Activated T-cell treated with anti-CD3 and anti-CD28 coated beads, Interleukin-2, amount 50 U/mL, for 4 hours (primary cell): ENCODE measurements at regions not wholly inside any gene's neighbourhood (a gene's known extent, or its start where the extent isn't known, plus 50 kb on each side); places are given as distances from the start of the nearest gene placed in this dataset.
"Not testable (repeated sequence)": the region's sequence is repeated elsewhere in the genome, so short reads cannot be mapped to it uniquely, and the experiment has no call there.

Experiments
- ATAC-seq, 2 donors: fragments of 200-7000 bp; cut with Tn5 transposase; one replicate each; pipeline ENCODE4 v1.10.0; 2021
- DNase-seq: peaks from one replicate; pipeline ENCODE4 v3.0.0-alpha.2; 2020
- H3K27me3 Mint-ChIP-seq: one replicate; pipeline ENCODE4 v1.8.0; 2021; ENCODE audit warnings: low read depth, mixed read lengths
- H3K36me3 Mint-ChIP-seq: one replicate; pipeline ENCODE4 v1.8.0; 2022; ENCODE audit warnings: mixed read lengths; ENCODE audit not compliant: insufficient read depth
- H3K4me1 Mint-ChIP-seq: one replicate; pipeline ENCODE4 v1.8.0; 2021; ENCODE audit warnings: low read depth, mixed read lengths
- H3K4me3 Mint-ChIP-seq: one replicate; pipeline ENCODE4 v1.8.0; 2021; ENCODE audit warnings: mild to moderate bottlenecking, moderate library complexity, mixed read lengths
- H3K9me3 Mint-ChIP-seq: one replicate; pipeline ENCODE4 v1.8.0; 2021; ENCODE audit warnings: mixed read lengths

- Mint-ChIP-seq H3K4me3 (no peak overlapping the region), H3K4me1 (no peaks in the 10 kb centered on the region), H3K9me3 (no peaks in the 10 kb centered on the region), H3K27me3 (no peaks in the 10 kb centered on the region), H3K36me3 (no peaks in the 10 kb centered on the region)
- ATAC-seq (no peak), DNase-seq (no peak)
Observed at GRCh38 chr7:153100691-153101237, 341.2 kb downstream of the ACTR3B start.

GRCh38 chr7:153103202-153103601 lies 343.6 kb downstream of the ACTR3B start:
- DNase-seq: no peak
- Mint-ChIP-seq H3K9me3 (no peaks in the 10 kb centered on the region), H3K27me3 (no peaks in the 10 kb centered on the region), H3K4me3 (no peak overlapping the region), H3K36me3 (no peaks in the 10 kb centered on the region), H3K4me1 (no peaks in the 10 kb centered on the region)
- no peak for ATAC-seq

GRCh38 chr7:153107826-153108225 lies 348.3 kb downstream of the ACTR3B start:
- H3K9me3 Mint-ChIP-seq: no peaks in the 10 kb centered on the region
- H3K4me1 Mint-ChIP-seq: no peaks in the 10 kb centered on the region
- no peak for DNase-seq
- no peak overlapping the region for H3K4me3 Mint-ChIP-seq
- H3K27me3 Mint-ChIP-seq: no peaks in the 10 kb centered on the region
- no peak for ATAC-seq
- H3K36me3 Mint-ChIP-seq: no peaks in the 10 kb centered on the region

GRCh38 chr7:153109566-153109965 lies 350.0 kb downstream of the ACTR3B start:
- Mint-ChIP-seq H3K4me1 (no peaks in the 10 kb centered on the region), H3K27me3 (no peaks in the 10 kb centered on the region), H3K36me3 (no peaks in the 10 kb centered on the region), H3K9me3 (peaks cover 6% of the 10 kb centered on the region), H3K4me3 (no peak overlapping the region)
- DNase-seq: no peak
- ATAC-seq: no peak

GRCh38 chr7:153110606-153111005 lies 351.1 kb downstream of the ACTR3B start:
- no peaks in the 10 kb centered on the region for H3K4me1 Mint-ChIP-seq

GRCh38 chr7:153122255-153122654 lies 362.7 kb downstream of the ACTR3B start:
- DNase-seq, ATAC-seq, H3K4me1 Mint-ChIP-seq, H3K4me3 Mint-ChIP-seq, H3K27me3 Mint-ChIP-seq, H3K36me3 Mint-ChIP-seq: not testable (repeated sequence)
- peaks cover 10% of the 10 kb centered on the region for H3K9me3 Mint-ChIP-seq

More at GRCh38 chr7:153110606-153111005, 351.1 kb downstream of the ACTR3B start:
- DNase-seq (no peak), ATAC-seq (no peak)
- H3K4me3 Mint-ChIP-seq: no peak overlapping the region
- H3K9me3 Mint-ChIP-seq: peaks cover 6% of the 10 kb centered on the region
- H3K27me3 Mint-ChIP-seq: no peaks in the 10 kb centered on the region
- no peaks in the 10 kb centered on the region for H3K36me3 Mint-ChIP-seq

- Mint-ChIP-seq H3K36me3 (no peaks in the 10 kb centered on the region), H3K4me3 (no peak overlapping the region), H3K4me1 (no peaks in the 10 kb centered on the region), H3K9me3 (peaks cover 11% of the 10 kb centered on the region), H3K27me3 (no peaks in the 10 kb centered on the region)
- DNase-seq (no peak), ATAC-seq (no peak)
Observed at GRCh38 chr7:153130052-153130451, 370.5 kb downstream of the ACTR3B start.

GRCh38 chr7:153151766-153152165 lies 392.2 kb downstream of the ACTR3B start:
- H3K9me3 Mint-ChIP-seq: peaks cover 3% of the 10 kb centered on the region
- no peaks in the 10 kb centered on the region for H3K4me1 Mint-ChIP-seq
- ATAC-seq (no peak), DNase-seq (no peak)
- H3K4me3 Mint-ChIP-seq: no peak overlapping the region
- H3K27me3 Mint-ChIP-seq: no peaks in the 10 kb centered on the region
- no peaks in the 10 kb centered on the region for H3K36me3 Mint-ChIP-seq

- ATAC-seq (no peak), DNase-seq (no peak)
- no peaks in the 10 kb centered on the region for H3K4me1 Mint-ChIP-seq
- no peaks in the 10 kb centered on the region for H3K36me3 Mint-ChIP-seq
- peaks cover 3% of the 10 kb centered on the region for H3K9me3 Mint-ChIP-seq
- H3K27me3 Mint-ChIP-seq: no peaks in the 10 kb centered on the region
- H3K4me3 Mint-ChIP-seq: no peak overlapping the region
Observed at GRCh38 chr7:153152801-153153422, 393.4 kb downstream of the ACTR3B start.

GRCh38 chr7:153158149-153158548 lies 398.6 kb downstream of the ACTR3B start:
- no peaks in the 10 kb centered on the region for H3K4me1 Mint-ChIP-seq
- H3K36me3 Mint-ChIP-seq: no peaks in the 10 kb centered on the region
- ATAC-seq (no peak), DNase-seq (no peak)
- H3K9me3 Mint-ChIP-seq: peaks cover 8% of the 10 kb centered on the region
- H3K4me3 Mint-ChIP-seq: no peak overlapping the region
- H3K27me3 Mint-ChIP-seq: no peaks in the 10 kb centered on the region

GRCh38 chr7:153170287-153170686 lies 410.7 kb downstream of the ACTR3B start:
- ATAC-seq: no peak
- no peak overlapping the region for H3K4me3 Mint-ChIP-seq
- H3K4me1 Mint-ChIP-seq: no peaks in the 10 kb centered on the region
- H3K9me3 Mint-ChIP-seq: peaks cover 21% of the 10 kb centered on the region
- no peaks in the 10 kb centered on the region for H3K27me3 Mint-ChIP-seq
- no peaks in the 10 kb centered on the region for H3K36me3 Mint-ChIP-seq
- DNase-seq: no peak

GRCh38 chr7:153185936-153186335 lies 426.4 kb downstream of the ACTR3B start:
- Mint-ChIP-seq H3K36me3 (no peaks in the 10 kb centered on the region), H3K27me3 (no peaks in the 10 kb centered on the region), H3K9me3 (peaks cover 5% of the 10 kb centered on the region), H3K4me1 (no peaks in the 10 kb centered on the region), H3K4me3 (no peak overlapping the region)
- ATAC-seq: no peak
- DNase-seq: no peak

GRCh38 chr7:153188161-153188560 lies 428.6 kb downstream of the ACTR3B start:
- H3K36me3 Mint-ChIP-seq: no peaks in the 10 kb centered on the region
- H3K9me3 Mint-ChIP-seq: peaks cover 5% of the 10 kb centered on the region
- no peak for DNase-seq
- H3K4me3 Mint-ChIP-seq: no peak overlapping the region
- H3K4me1 Mint-ChIP-seq: no peaks in the 10 kb centered on the region
- H3K27me3 Mint-ChIP-seq: no peaks in the 10 kb centered on the region
- ATAC-seq: no peak

GRCh38 chr7:153188630-153189029 lies 429.1 kb downstream of the ACTR3B start:
- no peaks in the 10 kb centered on the region for H3K27me3 Mint-ChIP-seq
- H3K4me3 Mint-ChIP-seq: no peak overlapping the region
- peaks cover 5% of the 10 kb centered on the region for H3K9me3 Mint-ChIP-seq
- DNase-seq: no peak
- H3K4me1 Mint-ChIP-seq: no peaks in the 10 kb centered on the region
- no peaks in the 10 kb centered on the region for H3K36me3 Mint-ChIP-seq
- no peak for ATAC-seq

- DNase-seq (no peak), ATAC-seq (no peak)
- Mint-ChIP-seq H3K27me3 (no peaks in the 10 kb centered on the region), H3K4me1 (no peaks in the 10 kb centered on the region), H3K4me3 (no peak overlapping the region), H3K9me3 (peaks cover 10% of the 10 kb centered on the region), H3K36me3 (no peaks in the 10 kb centered on the region)
Observed at GRCh38 chr7:153190452-153190851, 430.9 kb downstream of the ACTR3B start.
